ENCODE measurements at regions not wholly inside any gene's neighbourhood (a gene's known extent, or its start where the extent isn't known, plus 50 kb on each side); places are given as distances from the start of the nearest gene placed in this dataset.
A peak's percentile ranks its signal among the peaks of the same experiment; 100 is the strongest.
"Not testable (repeated sequence)": the region's sequence is repeated elsewhere in the genome, so short reads cannot be mapped to it uniquely, and the experiment has no call there.

- DNase-seq, result no peak
Observed at GRCh38 chr4:134848681-134849080, 647.1 kb upstream of the PABPC4L start.

- DNase-seq, result not testable (repeated sequence)
Observed at GRCh38 chr4:134830741-134831140, 629.2 kb upstream of the PABPC4L start.

DNA sequence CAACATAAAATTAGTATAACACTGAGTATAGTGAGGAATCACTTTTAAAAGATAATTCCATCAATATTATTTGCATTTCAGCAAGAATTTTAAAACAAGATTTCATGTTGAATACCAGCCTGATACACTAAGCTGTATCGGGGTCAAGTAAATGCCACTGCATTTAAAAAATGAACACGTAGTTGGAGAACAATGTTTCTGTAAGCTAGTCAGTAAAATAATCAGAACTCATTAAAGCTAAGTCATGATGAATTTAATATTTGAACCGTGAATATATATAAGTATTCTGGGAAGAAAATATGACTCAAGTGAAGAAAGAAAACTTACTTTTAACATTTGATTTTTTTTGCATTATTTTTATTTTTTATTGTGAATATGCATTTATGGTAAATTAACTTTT, 611.0 kb upstream of the PABPC4L start:
- DNase-seq, result no peak

GRCh38 chr4:134807231-134807745, 605.7 kb upstream of the PABPC4L start:
- no peak for DNase-seq

GRCh38 chr4:134798573-134798972, 597.0 kb upstream of the PABPC4L start:
- no peak for DNase-seq

GRCh38 chr4:134787315-134787714, 585.7 kb upstream of the PABPC4L start:
- no peak for DNase-seq

GRCh38 chr4:134780244-134780643, 578.7 kb upstream of the PABPC4L start:
- DNase-seq, result no peak

- DNase-seq, result no peak
Observed at GRCh38 chr4:134777606-134778005, 576.0 kb upstream of the PABPC4L start.

GRCh38 chr4:134773497-134774000, 572.0 kb upstream of the PABPC4L start:
- DNase-seq, result no peak

GRCh38 chr4:134762053-134762452, 560.5 kb upstream of the PABPC4L start:
- no peak for DNase-seq

GRCh38 chr4:134756421-134756820, 554.8 kb upstream of the PABPC4L start:
- DNase-seq, result no peak

DNA sequence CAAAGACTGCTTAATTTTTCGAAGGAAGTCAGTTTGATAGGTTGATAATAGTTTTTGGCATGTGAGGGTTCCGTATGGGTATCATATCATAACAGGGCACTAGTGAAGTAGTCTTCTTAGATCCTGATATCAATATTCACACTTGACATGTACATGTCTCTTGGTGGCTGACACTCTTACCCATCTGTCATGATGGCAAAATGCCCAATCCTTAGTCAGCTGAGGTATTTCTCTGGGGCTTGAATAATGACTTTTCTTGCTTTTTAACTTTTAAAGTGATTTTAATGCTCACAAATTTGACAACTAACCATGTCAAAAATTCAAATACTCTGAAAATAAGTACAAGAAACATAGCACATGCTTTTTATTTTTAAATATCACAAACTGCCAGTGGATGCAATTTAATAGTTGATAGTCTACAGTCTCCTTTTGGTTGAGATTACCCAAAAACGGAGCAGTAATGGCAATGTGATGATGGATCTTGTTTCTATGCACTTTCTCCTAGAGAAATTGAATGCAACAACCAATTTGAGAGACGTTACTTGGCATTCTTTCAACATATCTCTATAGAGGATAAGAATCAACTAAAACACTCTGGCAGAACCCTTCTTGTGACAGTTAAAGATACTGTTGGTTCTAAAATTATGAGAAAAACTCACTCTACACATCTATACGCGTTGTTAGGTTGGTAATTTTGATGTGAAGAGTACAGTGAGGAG, 552.9 kb upstream of the PABPC4L start:
- DNase-seq, result peak; percentile 65

DNA sequence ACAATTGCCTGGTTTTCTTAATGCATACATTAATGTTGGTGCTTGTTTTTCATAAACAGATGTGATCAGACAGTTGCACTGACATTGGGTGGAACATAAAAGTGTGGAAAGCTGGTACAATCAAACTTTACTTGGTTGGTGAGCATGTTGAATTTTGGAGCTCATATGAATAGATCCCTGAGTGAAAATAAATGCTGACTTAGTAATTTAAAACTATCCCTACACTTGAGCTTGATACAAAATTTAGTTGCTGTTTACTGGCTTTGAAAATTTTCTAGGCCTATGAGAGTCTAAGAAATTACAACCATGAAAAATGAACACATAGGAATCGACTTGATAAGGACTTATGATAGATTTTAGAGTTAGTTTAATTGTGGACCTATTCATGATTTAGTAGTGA, 551.8 kb upstream of the PABPC4L start:
- DNase-seq, result no peak

DNA sequence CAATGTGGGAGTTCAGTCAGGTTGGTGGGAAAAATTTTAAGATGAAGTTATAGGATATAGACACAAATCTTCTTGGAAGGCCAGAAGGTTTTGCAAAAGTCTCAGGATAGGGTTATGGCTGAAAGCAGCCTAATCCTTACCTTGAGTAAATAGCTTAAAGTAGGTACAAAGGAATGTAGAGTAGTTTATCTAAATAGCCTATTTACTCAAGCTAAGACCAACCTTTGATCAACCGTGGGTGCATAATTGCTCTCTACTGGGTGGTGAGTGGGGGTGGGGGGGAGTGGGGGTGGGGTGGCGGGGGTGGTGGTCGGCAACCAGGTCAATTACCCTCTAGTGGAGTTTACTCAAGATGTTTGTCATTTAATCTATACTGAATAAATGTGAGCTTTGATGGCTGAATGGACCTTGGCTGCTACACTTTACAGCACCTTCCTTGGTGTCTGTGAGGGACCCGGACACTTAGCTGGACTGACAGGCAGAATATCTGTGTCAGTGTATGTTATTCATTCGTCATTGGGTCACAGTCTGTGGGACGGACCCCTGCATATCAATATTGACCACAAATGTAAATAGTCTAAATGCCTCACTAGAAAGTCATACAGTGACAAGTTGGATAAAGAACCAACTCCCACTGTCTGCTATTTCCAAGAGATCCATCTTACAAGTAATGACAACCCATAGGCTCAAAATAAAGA, 545.7 kb upstream of the PABPC4L start:
- DNase-seq, result no peak

GRCh38 chr4:134740290-134740689, 538.7 kb upstream of the PABPC4L start:
- DNase-seq, result no peak

DNA sequence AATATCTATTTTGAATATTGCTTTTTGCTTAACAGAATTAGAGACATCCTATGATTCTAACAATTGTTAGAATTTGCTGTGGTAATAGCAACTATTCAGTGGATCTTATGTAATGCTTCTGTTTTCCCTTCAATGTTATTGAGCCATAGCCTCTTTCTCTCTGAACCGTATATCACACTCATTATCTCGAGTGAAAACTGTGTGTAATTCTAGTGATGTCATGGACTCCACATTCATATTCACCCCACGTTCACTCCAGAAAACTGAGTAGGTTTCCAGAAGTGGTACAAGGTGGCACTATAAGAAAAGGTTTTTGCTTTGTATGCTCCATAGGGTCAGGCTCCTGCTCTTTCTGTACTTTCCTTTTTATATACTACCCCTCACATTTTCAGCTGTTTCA, 534.3 kb upstream of the PABPC4L start:
- DNase-seq, result no peak

- no peak for DNase-seq
Observed at GRCh38 chr4:134727696-134728095, 526.1 kb upstream of the PABPC4L start.

DNA sequence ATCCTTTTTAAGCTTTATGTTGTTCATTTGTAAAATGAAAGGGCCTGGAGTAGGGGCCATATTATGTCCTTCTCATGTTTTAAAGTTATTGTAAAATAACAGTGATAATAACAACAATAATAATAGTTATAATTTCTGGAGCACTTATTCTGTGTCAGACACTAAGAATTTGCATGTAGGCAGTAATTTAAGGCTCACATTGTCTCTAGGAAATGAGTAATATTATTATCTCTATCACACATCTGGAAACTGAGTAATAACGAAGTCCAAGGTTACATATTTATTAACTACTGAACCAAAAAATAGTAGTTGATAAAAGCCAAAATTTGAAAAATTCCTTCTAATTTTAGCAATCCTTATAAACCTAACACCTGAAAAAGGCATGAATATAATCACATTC, 520.7 kb upstream of the PABPC4L start:
- DNase-seq, result no peak

GRCh38 chr4:134720030-134720429, 518.4 kb upstream of the PABPC4L start:
- no peak for DNase-seq

DNA sequence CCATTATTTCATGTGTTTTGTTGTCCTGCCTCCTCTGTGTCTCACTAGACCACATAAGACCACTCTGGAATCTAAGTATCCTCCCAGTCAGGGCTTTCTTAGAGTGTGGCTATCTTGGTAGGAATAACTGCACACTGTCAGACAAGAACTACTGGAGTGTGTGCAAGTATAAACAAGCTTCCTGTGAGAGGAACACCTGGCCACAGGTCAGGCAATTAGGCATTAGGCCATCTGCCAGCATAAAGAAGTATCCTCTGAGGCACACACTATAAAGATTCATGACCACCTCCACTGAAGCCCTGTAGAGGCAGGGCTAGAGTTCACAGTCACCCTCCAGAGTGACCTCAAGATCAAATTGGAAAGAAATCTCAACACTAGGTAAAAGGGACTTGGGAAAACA, 507.0 kb upstream of the PABPC4L start:
- no peak for DNase-seq

DNA sequence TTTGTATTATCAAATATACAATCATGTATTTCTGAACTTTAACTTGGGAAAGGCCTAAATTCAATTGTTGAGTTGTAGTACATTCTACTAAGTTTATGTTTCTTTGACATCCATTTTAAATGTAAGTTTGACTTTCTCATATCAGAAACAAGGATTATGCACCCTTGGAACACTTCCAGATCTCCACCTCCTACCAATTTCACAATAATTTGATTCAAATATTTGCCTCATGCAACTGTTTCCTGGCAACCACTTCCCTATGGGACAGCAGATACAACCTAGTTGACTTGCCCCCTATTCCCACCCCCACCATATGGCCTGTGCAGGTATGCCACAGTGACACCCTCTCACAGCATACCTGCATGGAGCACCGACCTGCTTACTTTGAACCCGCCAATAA, 506.4 kb upstream of the PABPC4L start:
- DNase-seq, result no peak

DNA sequence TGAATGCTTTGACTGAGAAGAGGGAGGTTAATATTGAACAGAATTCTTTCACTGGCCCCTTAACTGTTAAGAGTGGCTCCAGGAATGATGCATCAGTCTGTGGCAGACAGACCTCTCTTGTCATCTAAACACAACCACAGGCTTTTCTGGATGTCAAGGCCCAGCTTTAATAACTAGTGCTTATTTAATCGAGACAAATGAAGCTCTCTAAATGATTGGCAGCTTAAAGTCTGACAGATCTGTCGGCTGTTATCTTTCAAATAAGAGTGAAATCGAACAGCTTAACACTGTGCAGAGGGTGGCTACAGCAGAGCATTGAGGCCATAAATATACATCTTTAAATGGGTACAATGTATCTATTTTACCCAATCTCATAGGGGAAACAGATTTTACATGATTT, 500.8 kb upstream of the PABPC4L start:
- DNase-seq, result no peak

DNA sequence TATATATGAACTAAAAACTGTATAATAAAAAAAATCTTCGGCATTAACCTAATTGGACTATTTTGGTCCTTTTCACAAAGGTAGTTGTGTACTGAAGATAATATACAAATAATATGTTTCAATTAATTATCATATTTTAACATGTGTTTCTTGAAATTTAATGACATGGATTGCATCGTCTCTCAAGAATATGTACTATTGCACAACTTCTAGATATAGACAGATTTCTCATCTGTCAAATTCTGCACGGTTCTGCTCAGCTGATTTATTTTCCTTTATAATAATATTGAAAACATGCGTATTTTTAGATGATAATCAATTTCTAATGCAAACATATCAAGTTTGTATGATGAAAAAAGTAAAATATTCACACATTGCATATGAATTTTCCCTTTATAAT, 498.7 kb upstream of the PABPC4L start:
- no peak for DNase-seq

DNA sequence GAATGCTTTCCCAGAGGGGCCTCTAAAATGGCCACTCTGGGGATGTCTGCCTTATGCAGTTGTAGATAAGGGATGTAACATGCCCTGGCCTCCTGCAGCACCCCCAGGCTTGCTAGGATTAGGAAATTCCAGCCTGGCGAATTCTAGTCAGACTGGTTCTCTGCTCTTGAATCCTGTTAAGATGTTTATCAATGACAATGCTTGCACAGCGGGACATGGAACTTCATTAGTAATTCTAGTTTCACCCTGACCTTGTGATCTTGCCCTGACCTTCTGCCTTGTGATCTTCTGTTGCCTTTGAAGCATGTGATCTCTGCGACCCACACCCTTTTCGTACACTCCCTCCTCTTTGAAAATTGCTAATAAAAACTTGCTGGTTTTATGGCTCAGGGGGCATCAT, 497.2 kb upstream of the PABPC4L start:
- not testable (repeated sequence) for DNase-seq
